ENCODE measurements at regions not wholly inside any gene's neighbourhood (a gene's known extent, or its start where the extent isn't known, plus 50 kb on each side); places are given as distances from the start of the nearest gene placed in this dataset.
"Not testable (repeated sequence)": the region's sequence is repeated elsewhere in the genome, so short reads cannot be mapped to it uniquely, and the experiment has no call there.

GRCh38 chr17:52647411-52647810 is 488.9 kb upstream of the CA10 start (continued):
- TF ChIP-seq POU6F1 (CRISPR knock-in tag; IDR thresholded peaks at IDR 0.05; ENCODE audit: borderline replicate concordance, low read depth): no peak

- ATAC-seq: no peak
- TF ChIP-seq ISL1 (CRISPR knock-in tag; IDR thresholded peaks at IDR 0.05) (no peak), ZFP3 (CRISPR knock-in tag; IDR thresholded peaks at IDR 0.05) (no peak), ZNF565 (CRISPR knock-in tag; conservative IDR thresholded peaks at IDR 0.05; ENCODE audit: low read depth) (no peak), TOX (CRISPR knock-in tag; IDR thresholded peaks at IDR 0.05; ENCODE audit: borderline replicate concordance) (no peak), ZFP30 (CRISPR knock-in tag; IDR thresholded peaks at IDR 0.05) (no peak), OSR1 (CRISPR knock-in tag; IDR thresholded peaks at IDR 0.05) (no peak), BACH2 (CRISPR knock-in tag; IDR thresholded peaks at IDR 0.05; ENCODE audit: borderline replicate concordance) (no peak), CREB5 (CRISPR knock-in tag; IDR thresholded peaks at IDR 0.05; ENCODE audit: low read depth) (no peak), ZNF70 (CRISPR knock-in tag; IDR thresholded peaks at IDR 0.05) (no peak), ESRRG (CRISPR knock-in tag; IDR thresholded peaks at IDR 0.05) (no peak), SNAI2 (CRISPR knock-in tag; IDR thresholded peaks at IDR 0.05) (no peak)
Measured at GRCh38 chr17:52636443-52636842, 477.9 kb upstream of the CA10 start.

GRCh38 chr17:52606590-52606989 is 448.1 kb upstream of the CA10 start:
- TF ChIP-seq TOX (CRISPR knock-in tag; IDR thresholded peaks at IDR 0.05; ENCODE audit: borderline replicate concordance) (no peak), ISL1 (CRISPR knock-in tag; IDR thresholded peaks at IDR 0.05) (peak; percentile 60), CREB5 (CRISPR knock-in tag; IDR thresholded peaks at IDR 0.05; ENCODE audit: low read depth) (peak; percentile 10; the same call in 1 of the 2 replicates), ESRRG (CRISPR knock-in tag; IDR thresholded peaks at IDR 0.05) (0 out of 2 replicates have a peak, but pooled peaks have one; percentile 14), ARNTL (CRISPR knock-in tag; IDR thresholded peaks at IDR 0.05; ENCODE audit: borderline replicate concordance, low read depth) (no peak), ZNF8 (CRISPR knock-in tag; IDR thresholded peaks at IDR 0.05) (no peak), TCF4 (CRISPR knock-in tag; IDR thresholded peaks at IDR 0.05; ENCODE audit: borderline replicate concordance) (peak; percentile 48; the same call in 1 of the 2 replicates)
- no peak for ATAC-seq

GRCh38 chr17:52606098-52606497 is 447.6 kb upstream of the CA10 start:
- no peak for ATAC-seq
- TF ChIP-seq TOX (CRISPR knock-in tag; IDR thresholded peaks at IDR 0.05; ENCODE audit: borderline replicate concordance) (no peak), ISL1 (CRISPR knock-in tag; IDR thresholded peaks at IDR 0.05) (peak; percentile 20)

GRCh38 chr17:52604105-52604504 is 445.6 kb upstream of the CA10 start:
- no peak for ATAC-seq
- TF ChIP-seq RARB (CRISPR knock-in tag; IDR thresholded peaks at IDR 0.05): no peak

- ATAC-seq: not testable (repeated sequence)
Measured at GRCh38 chr17:52597452-52598215, 439.1 kb upstream of the CA10 start.

- no peak for ATAC-seq
- no peak for TF ChIP-seq TSHZ2 (CRISPR knock-in tag; IDR thresholded peaks at IDR 0.05)
- TF ChIP-seq ZNF70 (CRISPR knock-in tag; IDR thresholded peaks at IDR 0.05): no peak
- no peak for TF ChIP-seq PATZ1 (CRISPR knock-in tag; IDR thresholded peaks at IDR 0.05; ENCODE audit: borderline replicate concordance)
- no peak for TF ChIP-seq ISL1 (CRISPR knock-in tag; IDR thresholded peaks at IDR 0.05)
- TF ChIP-seq BACH2 (CRISPR knock-in tag; IDR thresholded peaks at IDR 0.05; ENCODE audit: borderline replicate concordance): no peak
- no peak for TF ChIP-seq ZNF565 (CRISPR knock-in tag; conservative IDR thresholded peaks at IDR 0.05; ENCODE audit: low read depth)
- no peak for TF ChIP-seq CSRNP3 (CRISPR knock-in tag; IDR thresholded peaks at IDR 0.05)
- TF ChIP-seq ZC3H10 (CRISPR knock-in tag; IDR thresholded peaks at IDR 0.05): no peak
Measured at GRCh38 chr17:52594516-52594915, 436.0 kb upstream of the CA10 start.

Measured in SK-N-SH treated with all-trans-retinoic acid at 6 μM for 48 hours (cell line).